T-cell (primary cell): ENCODE measurements at regions not wholly inside any gene's neighbourhood (a gene's known extent, or its start where the extent isn't known, plus 50 kb on each side); places are given as distances from the start of the nearest gene placed in this dataset.

Source experiments
- ATAC-seq, 4 experiments: fragments of 200-7000 bp in 3 of 4; fragments of 150-1000 bp in 1 of 4; cut with Tn5 transposase; replicated peaks in 1 of 4; 1 replicate in 3 of 4; 2 replicates in 1 of 4; pipeline ENCODE4 v1.10.0; 2021; ENCODE audit warnings: moderate library complexity in 3 of 4, mild to moderate bottlenecking in 2 of 4, moderate number of reproducible peaks in 1 of 4
- CTCF ChIA-PET, 2 donors: fragments of 300-600 bp; sonication (Branson Sonifier 250); formaldehyde crosslinking; loops; one replicate each; lab custom pipeline; 2022; ENCODE audit warnings: antibody characterized with exemption in 2 of 2; lab: Charles Lee
- POLR2A ChIA-PET, 2 donors: fragments of 300-600 bp; sonication (Branson Sonifier 250); formaldehyde crosslinking; loops; one replicate each; lab custom pipeline; 2022; ENCODE audit warnings: antibody characterized with exemption in 2 of 2; lab: Charles Lee
- DNase-seq, 35 experiments: peaks; one replicate each; pipeline versions ENCODE4 v3.0.0 to v3.0.0-alpha.2; 2013 to 2023
- H3K27ac ChIP-seq: one replicate; pipeline ENCODE4 v1.5.1; 2013; ENCODE audit warnings: low read length
- H3K27me3 ChIP-seq, 2 experiments: replicated peaks in 1 of 2; 1 replicate in 1 of 2; 2 replicates in 1 of 2; pipeline versions ENCODE4 v1.6.1 to v1.7.0; 2013; ENCODE audit warnings: low read length in 1 of 2, mixed read lengths in 1 of 2; ENCODE audit not compliant: control insufficient read depth in 2 of 2, insufficient read depth in 2 of 2; ENCODE audit errors: extremely low read depth in 1 of 2
- H3K36me3 ChIP-seq, 2 donors: 1 replicate in 1 of 2; 2 replicates in 1 of 2; pipeline versions ENCODE4 v1.6.1 to v1.7.0; 2013; ENCODE audit warnings: low read length in 1 of 2; ENCODE audit not compliant: control insufficient read depth in 2 of 2, insufficient read depth in 1 of 2; ENCODE audit errors: extremely low read depth in 1 of 2
- H3K4me1 ChIP-seq, 2 experiments: 1 replicate in 1 of 2; 2 replicates in 1 of 2; pipeline versions ENCODE4 v1.6.1 to v1.7.0; 2013; ENCODE audit warnings: low read length in 2 of 2, mixed read lengths in 1 of 2; ENCODE audit not compliant: insufficient read depth in 2 of 2, control insufficient read depth in 1 of 2; ENCODE audit errors: extremely low read depth in 1 of 2
- H3K4me3 ChIP-seq, 2 donors: 1 replicate in 1 of 2; 2 replicates in 1 of 2; pipeline versions ENCODE4 v1.5.1 to v1.7.0; 2013; ENCODE audit warnings: mild to moderate bottlenecking in 2 of 2, low read length in 1 of 2, moderate library complexity in 1 of 2; ENCODE audit not compliant: control insufficient read depth in 1 of 2; ENCODE audit errors: extremely low read depth in 1 of 2
- H3K9me3 ChIP-seq: 2 replicates; pipeline ENCODE4 v1.7.0; 2013
- H3K27ac Mint-ChIP-seq, 2 donors: one replicate each; pipeline ENCODE4 v1.8.0; 2020 to 2021; ENCODE audit warnings: mild to moderate bottlenecking in 2 of 2, mixed read lengths in 2 of 2
- H3K27me3 Mint-ChIP-seq, 2 donors: one replicate each; pipeline ENCODE4 v1.8.0; 2021 to 2022; ENCODE audit warnings: mixed read lengths in 2 of 2
- H3K36me3 Mint-ChIP-seq: one replicate; pipeline ENCODE4 v1.8.0; 2021; ENCODE audit warnings: mixed read lengths
- H3K4me1 Mint-ChIP-seq, 3 donors: one replicate each; pipeline ENCODE4 v1.8.0; 2020 to 2022; ENCODE audit warnings: mixed read lengths in 3 of 3, mild to moderate bottlenecking in 1 of 3
- H3K4me3 Mint-ChIP-seq, 3 donors: one replicate each; pipeline ENCODE4 v1.8.0; 2020 to 2022; ENCODE audit warnings: mild to moderate bottlenecking in 3 of 3, mixed read lengths in 3 of 3, moderate library complexity in 3 of 3
- H3K9me3 Mint-ChIP-seq, 3 donors: one replicate each; pipeline ENCODE4 v1.8.0; 2020 to 2022; ENCODE audit warnings: mixed read lengths in 3 of 3
- WGBS: methylation state at CpG from one replicate; pipeline ENCODE4 v1.1.5; 2013; ENCODE audit warnings: missing lambda C conversion rate; ENCODE audit not compliant: insufficient coverage; 5-methylcytosine and 5-hydroxymethylcytosine counted together

DNA sequence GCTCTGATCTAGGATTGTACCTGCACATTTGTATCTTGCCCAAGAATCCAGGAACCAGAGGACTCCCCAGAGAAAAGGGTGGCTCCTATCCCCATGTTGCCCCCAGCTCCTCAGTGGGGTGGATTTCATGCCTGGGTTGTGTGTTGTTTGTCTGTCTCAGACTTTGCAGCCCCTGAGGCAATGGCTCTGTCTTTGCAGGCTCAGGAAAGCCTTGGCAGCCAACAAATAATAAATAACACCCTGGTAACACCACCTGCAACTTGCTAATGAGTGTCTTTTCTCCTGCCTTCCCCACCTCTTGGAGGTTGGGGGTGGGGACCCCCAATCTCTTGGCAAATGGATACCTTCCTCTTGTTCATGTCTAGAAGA, 65.2 kb upstream of the CISTR start:
- H3K27me3 Mint-ChIP-seq, result peaks cover 62 to 67% of the 10 kb centered on the region in 2 donors
- no peaks in the 10 kb centered on the region for H3K9me3 Mint-ChIP-seq
- ATAC-seq, result no peak

DNA sequence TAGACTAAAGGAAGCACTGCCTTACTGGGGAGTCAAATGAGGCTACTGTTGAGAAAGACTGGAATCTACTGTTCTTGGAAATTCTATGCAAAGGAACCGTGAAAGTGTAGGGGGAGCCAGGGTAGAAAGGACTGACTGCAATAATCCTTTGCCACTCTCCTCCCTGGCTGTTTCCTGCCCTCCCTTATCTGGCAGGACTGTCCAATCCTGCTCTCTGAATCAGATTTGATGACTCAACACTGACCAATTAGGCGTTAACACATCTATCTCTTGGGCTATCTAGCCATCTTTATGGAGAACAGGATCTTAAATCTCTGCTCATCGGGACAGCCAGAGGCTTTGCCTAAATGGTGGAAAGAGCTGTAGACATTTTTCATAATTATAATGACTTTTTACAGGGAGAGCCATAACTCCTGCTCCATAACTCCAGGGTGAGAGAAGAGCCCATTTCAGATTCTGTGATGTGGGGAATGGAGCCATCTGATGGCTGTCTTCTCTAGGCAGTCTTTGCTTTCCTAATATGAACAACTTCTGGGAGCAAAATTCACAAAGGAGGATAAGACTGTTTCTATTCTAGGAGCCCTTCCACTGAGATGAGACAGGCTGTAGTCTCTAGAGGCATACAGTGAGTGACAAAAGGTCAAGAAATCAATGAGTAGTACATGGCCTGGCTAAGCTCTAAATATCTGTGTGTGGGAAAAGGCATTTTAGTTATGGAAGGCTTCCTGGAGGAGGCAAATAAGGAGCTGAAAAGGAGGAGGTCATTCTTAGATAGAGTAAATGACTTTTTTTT, 68.9 kb upstream of the CISTR start:
- CTCF ChIA-PET, result interaction anchor here in 1 of 2 donors (0.5 to 0.6 kb wide), 2 partner anchors 14 to 188 kb away, joined by 3 to 9 read pairs; partner anchors contain the start of gene HOXC8
- no peaks in the 10 kb centered on the region for H3K4me1 ChIP-seq
- WGBS, result no CpG with 5 or more reads among the region's 3 CpGs
- Mint-ChIP-seq H3K27ac (no peak overlapping the region), H3K4me1 (no peaks in the 10 kb centered on the region), H3K4me3 (no peak overlapping the region), H3K27me3 (peaks cover 71 to 78% of the 10 kb centered on the region in 2 donors), H3K36me3 (no peaks in the 10 kb centered on the region), H3K9me3 (no peaks in the 10 kb centered on the region)
- POLR2A ChIA-PET, result no interaction called here
- no peaks in the 10 kb centered on the region for H3K36me3 ChIP-seq
- peaks cover 14 to 36% of the 10 kb centered on the region in 2 experiments for H3K27me3 ChIP-seq
- H3K9me3 ChIP-seq, result no peaks in the 10 kb centered on the region
- DNase-seq (no peak), ATAC-seq (no peak)
- no peak overlapping the region for H3K4me3 ChIP-seq
- H3K27ac ChIP-seq, result no peak overlapping the region

More for the DNA sequence above, 65.2 kb upstream of the CISTR start:
- ChIA-PET CTCF (no interaction called here), POLR2A (no interaction called here)
- H3K36me3 Mint-ChIP-seq, result no peaks in the 10 kb centered on the region
- Histone ChIP-seq H3K27me3 (peaks cover 14 to 41% of the 10 kb centered on the region in 2 experiments), H3K36me3 (no peaks in the 10 kb centered on the region), H3K4me3 (no peak overlapping the region), H3K9me3 (no peaks in the 10 kb centered on the region), H3K27ac (no peak overlapping the region), H3K4me1 (no peaks in the 10 kb centered on the region)
- no peak overlapping the region for H3K4me3 Mint-ChIP-seq
- no peaks in the 10 kb centered on the region for H3K4me1 Mint-ChIP-seq
- no peak overlapping the region for H3K27ac Mint-ChIP-seq
- no peak for DNase-seq

DNA sequence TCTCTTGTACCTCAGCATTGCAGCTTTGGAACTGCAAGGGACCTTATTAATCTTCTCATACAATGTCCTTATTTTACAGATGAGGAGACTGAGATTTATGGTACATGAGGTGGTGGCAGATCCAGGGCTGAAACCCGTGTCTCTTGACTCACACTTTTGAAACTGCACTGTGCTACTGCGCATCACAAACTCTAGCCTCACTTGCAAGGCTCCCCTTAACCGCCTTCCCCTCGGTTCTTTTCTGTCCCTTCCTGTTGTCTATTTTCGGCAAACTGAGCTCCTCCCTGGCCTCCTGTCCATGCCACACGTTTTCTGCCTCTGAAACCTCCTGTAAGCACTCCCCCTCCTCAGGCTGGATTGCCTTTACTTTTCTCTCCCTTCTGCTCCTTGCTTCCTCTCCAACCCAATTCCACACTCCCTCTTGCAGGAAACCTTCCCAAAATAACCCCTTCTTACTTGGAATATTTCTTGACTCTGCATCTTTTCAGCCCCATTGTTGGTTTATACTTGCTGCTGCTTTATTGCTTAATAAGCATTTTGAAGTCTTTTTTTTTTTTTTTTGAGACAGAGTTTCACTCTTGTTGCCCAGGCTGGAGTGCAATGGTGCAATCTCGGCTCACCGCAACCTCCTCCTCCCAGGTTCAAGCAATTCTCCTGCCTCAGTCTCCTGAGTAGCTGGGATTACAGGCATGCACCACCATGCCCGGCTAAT, 72.4 kb upstream of the CISTR start:
- H3K27me3 Mint-ChIP-seq, result peaks cover 47 to 61% of the 10 kb centered on the region in 2 donors
- CTCF ChIA-PET, result no interaction called here
- H3K9me3 Mint-ChIP-seq, result no peaks in the 10 kb centered on the region

DNA sequence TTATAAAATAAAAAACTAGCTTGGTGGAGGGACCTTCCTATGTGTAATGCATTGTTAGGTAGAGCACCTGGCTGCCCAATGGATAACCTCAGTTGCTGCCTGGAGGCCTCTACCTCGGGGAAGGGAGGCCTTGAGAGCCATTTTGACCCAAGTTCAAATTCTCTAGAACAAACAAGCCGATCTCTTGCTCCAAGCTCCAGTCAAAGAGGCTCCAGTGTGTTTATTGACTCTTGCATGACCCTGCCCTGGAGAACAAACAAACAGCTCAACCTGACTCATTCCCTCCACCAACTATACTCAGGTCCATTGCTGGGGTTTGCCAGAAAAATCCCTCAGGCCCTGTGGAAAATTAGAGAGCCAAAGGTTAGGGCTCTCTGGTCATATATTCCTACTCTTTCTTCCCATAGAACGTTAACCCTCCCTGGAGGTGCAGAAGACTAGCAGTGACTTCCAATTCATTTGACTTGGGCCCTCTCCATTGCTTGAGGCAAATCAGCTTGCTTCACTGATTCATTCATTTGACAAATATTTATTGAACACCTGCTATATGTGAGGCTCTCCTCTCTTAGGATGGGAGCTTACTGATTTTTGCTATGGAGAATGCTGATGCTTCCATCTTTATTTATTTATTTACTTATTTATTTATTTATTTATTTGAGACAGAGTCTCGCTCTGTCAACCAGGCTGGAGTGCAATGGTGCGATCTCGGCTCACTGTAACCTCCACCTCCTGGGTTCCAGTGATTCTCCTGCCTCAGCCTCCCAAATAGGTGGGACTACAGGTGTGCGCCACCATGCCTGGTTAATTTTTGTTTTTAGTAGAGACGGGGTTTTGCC, 73.7 kb upstream of the CISTR start:
- CTCF ChIA-PET, result interaction anchor here in 1 of 2 donors (0.6 kb wide), 1 partner anchor 35 kb away, joined by 5 read pairs; no protein-coding TSS in a partner anchor

More for the DNA sequence above, 72.4 kb upstream of the CISTR start:
- Histone ChIP-seq H3K4me1 (no peaks in the 10 kb centered on the region), H3K27ac (no peak overlapping the region), H3K9me3 (no peaks in the 10 kb centered on the region), H3K36me3 (no peaks in the 10 kb centered on the region), H3K27me3 (peaks cover 14 to 18% of the 10 kb centered on the region in 2 experiments), H3K4me3 (no peak overlapping the region)
- Mint-ChIP-seq H3K4me3 (no peak overlapping the region), H3K36me3 (no peaks in the 10 kb centered on the region), H3K27ac (no peak overlapping the region), H3K4me1 (no peaks in the 10 kb centered on the region)
- ATAC-seq (no peak), DNase-seq (no peak)
- POLR2A ChIA-PET, result no interaction called here
- WGBS, result 44% methylated on average over 6 of the region's 9 CpGs

DNA sequence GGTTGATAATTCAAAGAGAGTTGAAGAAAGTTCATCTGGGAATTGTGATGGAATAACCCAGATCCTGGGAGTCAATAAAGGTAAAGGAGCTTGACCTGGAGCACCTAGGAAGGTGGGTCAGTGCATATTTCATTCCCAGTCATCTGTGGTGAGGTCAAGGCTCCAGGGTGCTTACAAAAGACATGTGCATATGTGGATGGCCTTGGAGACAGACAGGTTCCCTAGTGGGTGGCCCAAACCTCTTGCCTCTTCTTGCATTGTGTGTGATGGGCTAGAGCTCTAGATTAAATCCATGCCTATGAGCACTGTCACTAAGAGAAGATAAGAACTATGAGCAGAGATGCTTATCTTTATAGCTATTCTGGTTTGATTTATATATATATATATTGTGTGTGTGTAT, 75.5 kb upstream of the CISTR start:
- CTCF ChIA-PET, result no interaction called here
- Mint-ChIP-seq H3K36me3 (no peaks in the 10 kb centered on the region), H3K27me3 (peaks cover 27 to 53% of the 10 kb centered on the region in 2 donors)

More for the DNA sequence above, 73.7 kb upstream of the CISTR start:
- ATAC-seq (no peak), DNase-seq (no peak)
- no peaks in the 10 kb centered on the region for H3K9me3 ChIP-seq
- H3K4me1 Mint-ChIP-seq, result no peaks in the 10 kb centered on the region
- no peak overlapping the region for H3K4me3 Mint-ChIP-seq
- H3K27me3 Mint-ChIP-seq, result peaks cover 38 to 57% of the 10 kb centered on the region in 2 donors
- no peaks in the 10 kb centered on the region for H3K36me3 Mint-ChIP-seq
- H3K27me3 ChIP-seq, result peaks cover 12 to 16% of the 10 kb centered on the region in 2 experiments
- no peak overlapping the region for H3K27ac Mint-ChIP-seq
- H3K27ac ChIP-seq, result no peak overlapping the region
- no peak overlapping the region for H3K4me3 ChIP-seq
- POLR2A ChIA-PET, result no interaction called here
- no peaks in the 10 kb centered on the region for H3K9me3 Mint-ChIP-seq
- WGBS, result 60% methylated on average over 1 of the region's 8 CpGs
- H3K4me1 ChIP-seq, result no peaks in the 10 kb centered on the region
- no peaks in the 10 kb centered on the region for H3K36me3 ChIP-seq

DNA sequence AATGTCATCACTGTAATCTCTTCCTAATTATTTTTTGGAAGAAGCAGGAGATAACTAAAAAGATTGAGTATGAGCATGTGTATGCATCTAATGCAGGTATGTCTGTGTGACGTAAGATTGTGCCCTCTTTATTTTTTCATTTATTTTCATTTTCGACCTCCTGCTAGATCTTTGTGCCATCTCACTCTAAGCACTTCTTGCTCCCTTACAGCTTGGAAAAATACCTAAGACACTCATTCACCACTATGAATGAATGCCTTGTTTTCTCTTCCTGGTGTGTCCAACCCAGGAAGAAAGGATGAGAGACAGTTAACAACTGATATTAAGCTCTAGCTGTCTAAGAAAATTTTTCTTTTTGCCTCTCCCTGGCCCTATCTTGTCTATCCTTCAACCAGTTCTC, 76.8 kb upstream of the CISTR start:
- H3K4me3 ChIP-seq, result no peak overlapping the region
- Mint-ChIP-seq H3K4me1 (no peaks in the 10 kb centered on the region), H3K27ac (no peak overlapping the region), H3K4me3 (no peak overlapping the region), H3K27me3 (peaks cover 26 to 51% of the 10 kb centered on the region in 2 donors), H3K9me3 (no peaks in the 10 kb centered on the region), H3K36me3 (no peaks in the 10 kb centered on the region)
- ChIA-PET POLR2A (no interaction called here), CTCF (no interaction called here)
- H3K9me3 ChIP-seq, result no peaks in the 10 kb centered on the region
- H3K4me1 ChIP-seq, result no peaks in the 10 kb centered on the region
- DNase-seq (no peak), ATAC-seq (no peak)
- no peaks in the 10 kb centered on the region for H3K36me3 ChIP-seq
- no CpG with 5 or more reads among the region's 2 CpGs for WGBS
- H3K27me3 ChIP-seq, result peaks cover 2 to 16% of the 10 kb centered on the region in 2 experiments
- no peak overlapping the region for H3K27ac ChIP-seq

More for the DNA sequence above, 75.5 kb upstream of the CISTR start:
- no peaks in the 10 kb centered on the region for H3K9me3 Mint-ChIP-seq
- H3K4me3 Mint-ChIP-seq, result no peak overlapping the region
- no peak for ATAC-seq
- H3K36me3 ChIP-seq, result no peaks in the 10 kb centered on the region
- no peak for DNase-seq
- H3K4me1 ChIP-seq, result no peaks in the 10 kb centered on the region
- no peak overlapping the region for H3K27ac ChIP-seq
- no peak overlapping the region for H3K27ac Mint-ChIP-seq
- no peaks in the 10 kb centered on the region for H3K4me1 Mint-ChIP-seq
- peaks cover 2 to 16% of the 10 kb centered on the region in 2 experiments for H3K27me3 ChIP-seq
- POLR2A ChIA-PET, result no interaction called here
- H3K9me3 ChIP-seq, result no peaks in the 10 kb centered on the region
- no peak overlapping the region for H3K4me3 ChIP-seq
